ENCODE measurements at regions not wholly inside any gene's neighbourhood (a gene's known extent, or its start where the extent isn't known, plus 50 kb on each side); places are given as distances from the start of the nearest gene placed in this dataset.

- TF ChIP-seq CTCF (IDR thresholded peaks at IDR 0.05) (no peak), POLR2AphosphoS5 (IDR thresholded peaks at IDR 0.05) (no peak), POLR2A (IDR thresholded peaks at IDR 0.05) (no peak)
These were observed 102.5 kb upstream of the SPRED1 start for GRCh38 chr15:38150148-38150547.

Data from breast epithelium (tissue), 3 donors.